Cardiac septum (tissue), 1 donor: ENCODE measurements at regions not wholly inside any gene's neighbourhood (a gene's known extent, or its start where the extent isn't known, plus 50 kb on each side); places are given as distances from the start of the nearest gene placed in this dataset.
"Not testable (repeated sequence)": the region's sequence is repeated elsewhere in the genome, so short reads cannot be mapped to it uniquely, and the experiment has no call there.

Source experiments
- DNase-seq: peaks from one replicate; pipeline ENCODE4 v3.0.0-alpha.2; 2020; ENCODE audit warnings: low spot score
- intact Hi-C: fragments of 100-400 bp; cut with DNase I; formaldehyde crosslinking; loops from one replicate; pipeline ENCODE4 v1.14.0; 2022
- donor health status: DM: no; HTN: no; CAD: no.

GRCh38 chr14:71799841-71800240 lies 132.4 kb upstream of the RGS6 start:
- intact Hi-C loops: no loop called here
- DNase-seq: no peak

- intact Hi-C loops: no loop called here
- DNase-seq: no peak
Observed at GRCh38 chr14:71800878-71801277, 131.4 kb upstream of the RGS6 start.

- no peak for DNase-seq
- intact Hi-C loops: no loop called here
Observed at GRCh38 chr14:71803539-71804260, 128.5 kb upstream of the RGS6 start.

- DNase-seq: no peak
- intact Hi-C loops: no loop called here
Observed at GRCh38 chr14:71804992-71805391, 127.2 kb upstream of the RGS6 start.

- intact Hi-C loops, DNase-seq: not testable (repeated sequence)
Observed at GRCh38 chr14:71807049-71807448, 125.2 kb upstream of the RGS6 start.

GRCh38 chr14:71810800-71811199 lies 121.4 kb upstream of the RGS6 start:
- DNase-seq, intact Hi-C loops: not testable (repeated sequence)

- intact Hi-C loops: no loop called here
- no peak for DNase-seq
Observed at GRCh38 chr14:71812693-71813092, 119.5 kb upstream of the RGS6 start.

- intact Hi-C loops: no loop called here
- DNase-seq: no peak
Observed at GRCh38 chr14:71815110-71815509, 117.1 kb upstream of the RGS6 start.

GRCh38 chr14:71824816-71825215 lies 107.4 kb upstream of the RGS6 start:
- intact Hi-C loops: no loop called here

GRCh38 chr14:71833476-71833875 lies 98.8 kb upstream of the RGS6 start:
- intact Hi-C loops: no loop called here
- DNase-seq: no peak

More at GRCh38 chr14:71824816-71825215, 107.4 kb upstream of the RGS6 start:
- no peak for DNase-seq

GRCh38 chr14:71834284-71835204 lies 97.7 kb upstream of the RGS6 start:
- intact Hi-C loops: no loop called here
- DNase-seq: no peak

- intact Hi-C loops: loop anchor here (10.0 kb wide), 1 partner anchor 717 kb away; no protein-coding TSS in a partner anchor
- no peak for DNase-seq
Observed at GRCh38 chr14:71852181-71852580, 80.0 kb upstream of the RGS6 start.

GRCh38 chr14:71855399-71856036 lies 76.7 kb upstream of the RGS6 start:
- intact Hi-C loops: loop anchor here (10.0 kb wide), 1 partner anchor 721 kb away; no protein-coding TSS in a partner anchor
- peak; percentile 78 for DNase-seq

- DNase-seq: no peak
- intact Hi-C loops: loop anchor here (10.0 kb wide), 1 partner anchor 722 kb away; no protein-coding TSS in a partner anchor
Observed at GRCh38 chr14:71856199-71856919, 75.9 kb upstream of the RGS6 start.

GRCh38 chr14:71863049-71863448 lies 69.2 kb upstream of the RGS6 start:
- intact Hi-C loops: no loop called here
- no peak for DNase-seq

GRCh38 chr14:71863766-71864165 lies 68.5 kb upstream of the RGS6 start:
- intact Hi-C loops: no loop called here
- no peak for DNase-seq
